Stimulated activated CD4-positive, alpha-beta T cell treated with anti-CD3 and anti-CD28 coated beads, Interleukin-15, amount 100 ng/mL, for 24 hours (primary cell): ENCODE measurements at regions not wholly inside any gene's neighbourhood (a gene's known extent, or its start where the extent isn't known, plus 50 kb on each side); places are given as distances from the start of the nearest gene placed in this dataset.

Source experiments
- DNase-seq: peaks from one replicate; pipeline ENCODE4 v3.0.0-alpha.2; 2020

- peak; percentile 28 for DNase-seq
Measured at GRCh38 chrX:39819921-39820849, 277.6 kb downstream of the BCOR start.

GRCh38 chrX:39820938-39821708 is 276.6 kb downstream of the BCOR start:
- peak; percentile 34 for DNase-seq

- no peak for DNase-seq
Measured at GRCh38 chrX:39821709-39822095, 276.1 kb downstream of the BCOR start.

- DNase-seq = no peak
Measured at GRCh38 chrX:39822133-39822748, 275.5 kb downstream of the BCOR start.

GRCh38 chrX:39823424-39823823 is 274.3 kb downstream of the BCOR start:
- no peak for DNase-seq

GRCh38 chrX:39823854-39824253 is 273.9 kb downstream of the BCOR start:
- no peak for DNase-seq

GRCh38 chrX:39826813-39827543 is 270.8 kb downstream of the BCOR start:
- DNase-seq = no peak

- no peak for DNase-seq
Measured at GRCh38 chrX:39827951-39828350, 269.8 kb downstream of the BCOR start.

GRCh38 chrX:39828971-39829370 is 268.8 kb downstream of the BCOR start:
- DNase-seq = no peak

GRCh38 chrX:39829965-39830364 is 267.8 kb downstream of the BCOR start:
- no peak for DNase-seq

GRCh38 chrX:39830414-39830813 is 267.3 kb downstream of the BCOR start:
- no peak for DNase-seq

- DNase-seq = no peak
Measured at GRCh38 chrX:39832211-39832610, 265.5 kb downstream of the BCOR start.

- no peak for DNase-seq
Measured at GRCh38 chrX:39834600-39834999, 263.2 kb downstream of the BCOR start.

- DNase-seq = no peak
Measured at GRCh38 chrX:39835241-39835640, 262.5 kb downstream of the BCOR start.

GRCh38 chrX:39835776-39836175 is 262.0 kb downstream of the BCOR start:
- DNase-seq = no peak

GRCh38 chrX:39836802-39837420 is 260.8 kb downstream of the BCOR start:
- no peak for DNase-seq

- DNase-seq = no peak
Measured at GRCh38 chrX:39837688-39838087, 260.1 kb downstream of the BCOR start.

- no peak for DNase-seq
Measured at GRCh38 chrX:39839371-39839770, 258.4 kb downstream of the BCOR start.

GRCh38 chrX:39840133-39840532 is 257.6 kb downstream of the BCOR start:
- DNase-seq = no peak

GRCh38 chrX:39840581-39841093 is 257.1 kb downstream of the BCOR start:
- no peak for DNase-seq

GRCh38 chrX:39841604-39842003 is 256.2 kb downstream of the BCOR start:
- DNase-seq = no peak
